NCI-H2081 (cell line): ENCODE measurements at regions not wholly inside any gene's neighbourhood (a gene's known extent, or its start where the extent isn't known, plus 50 kb on each side); places are given as distances from the start of the nearest gene placed in this dataset.
"Not testable (repeated sequence)": the region's sequence is repeated elsewhere in the genome, so short reads cannot be mapped to it uniquely, and the experiment has no call there.

ENCODE experiments used
- DNase-seq, 2 experiments: peaks; one replicate each; lab custom pipeline; 2025; lab: John Stamatoyannopoulos, UW

DNA sequence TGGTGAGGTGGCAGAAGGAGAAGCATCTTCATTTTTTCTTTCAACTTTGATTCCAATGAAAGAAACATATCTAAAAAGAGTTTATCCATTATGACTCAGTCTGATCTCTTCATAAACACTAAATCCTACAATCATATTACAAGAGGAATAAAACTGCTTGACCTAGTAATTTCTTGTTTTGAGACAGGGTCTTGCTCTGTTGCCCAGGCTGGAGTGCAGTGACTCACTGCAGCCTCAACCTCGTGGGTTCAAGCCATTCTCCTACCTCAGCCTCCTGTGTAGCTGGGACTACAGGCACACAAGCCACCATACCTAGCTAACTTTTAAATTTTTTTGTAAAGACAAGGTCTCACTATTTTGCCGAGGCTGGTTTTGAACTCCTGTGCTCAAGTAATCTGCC lies 147.2 kb downstream of the NDUFA12 start:
- no peak for DNase-seq

DNA sequence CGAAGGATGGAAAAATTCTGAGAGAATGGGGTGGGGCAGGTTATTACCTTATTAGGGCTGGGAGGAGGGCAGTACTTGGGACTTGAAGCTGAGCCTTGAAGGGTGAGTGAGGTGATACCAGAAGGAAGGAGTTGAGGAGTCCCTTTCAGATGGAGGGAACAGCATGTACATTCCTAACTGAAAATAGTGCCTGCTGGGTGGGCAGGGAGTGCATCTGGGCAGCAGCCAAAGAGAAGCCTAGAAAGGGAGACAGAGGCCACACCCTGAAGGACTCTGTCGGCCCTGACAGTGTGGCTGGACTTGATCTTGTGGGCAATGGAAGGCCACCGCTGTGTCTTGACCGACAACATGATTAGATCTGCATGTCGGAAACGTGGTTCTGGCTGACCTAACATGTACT lies 147.6 kb downstream of the NDUFA12 start:
- no peak for DNase-seq

DNA sequence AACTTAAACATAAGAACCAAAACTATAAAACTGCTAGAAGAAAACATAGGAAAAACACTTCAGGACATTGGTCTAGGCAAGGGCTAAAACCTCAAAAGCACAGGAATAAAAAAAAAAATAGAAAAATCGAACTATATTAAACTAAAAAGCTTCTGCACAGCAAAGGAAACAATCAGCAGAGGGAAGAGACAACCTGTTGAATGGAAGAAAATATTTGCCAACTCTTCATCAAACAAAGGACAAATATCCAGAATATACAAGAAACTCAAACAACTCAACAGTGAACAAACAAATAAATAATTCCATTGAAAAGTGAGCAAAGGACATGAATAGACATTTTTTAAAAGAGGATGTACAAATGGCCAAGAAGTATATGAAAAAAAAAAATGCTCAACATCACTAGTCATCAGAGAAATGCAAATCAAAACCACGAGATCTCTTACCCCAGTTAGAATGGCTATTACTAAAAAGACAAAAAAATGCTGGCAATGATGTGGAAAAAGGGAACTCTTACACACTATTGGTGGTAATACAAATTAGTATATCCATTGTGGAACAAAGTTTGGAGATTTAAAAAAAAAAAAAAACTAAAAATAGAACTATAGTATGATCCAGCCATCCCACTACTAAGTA lies 152.0 kb downstream of the NDUFA12 start:
- DNase-seq = no peak

DNA sequence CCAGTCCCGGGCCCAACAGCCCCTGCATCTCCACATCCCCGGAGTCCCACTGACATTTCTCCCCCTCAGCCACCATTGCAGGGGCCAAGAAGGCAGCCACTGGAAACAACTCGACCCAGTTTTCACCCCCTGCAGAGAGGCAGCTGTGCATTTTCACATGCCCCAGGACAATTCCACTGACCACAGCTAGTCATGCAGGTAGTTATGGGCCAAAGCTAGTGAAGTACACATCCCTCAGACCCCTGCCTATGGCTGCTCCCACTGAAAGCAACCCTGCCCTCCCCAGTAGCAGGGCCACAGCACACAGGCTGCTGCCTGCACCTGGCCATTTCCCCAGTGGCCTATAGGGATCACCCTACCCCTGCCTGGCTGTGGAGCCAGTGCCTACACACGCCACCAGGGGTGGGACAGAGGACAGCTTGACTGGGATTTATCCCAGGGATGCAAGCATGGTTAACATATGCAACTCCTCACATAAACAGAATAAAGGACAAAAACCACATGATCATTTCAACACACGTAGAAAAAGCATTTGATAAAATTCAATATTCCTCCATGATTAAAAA lies 154.0 kb downstream of the NDUFA12 start:
- DNase-seq = no peak

DNA sequence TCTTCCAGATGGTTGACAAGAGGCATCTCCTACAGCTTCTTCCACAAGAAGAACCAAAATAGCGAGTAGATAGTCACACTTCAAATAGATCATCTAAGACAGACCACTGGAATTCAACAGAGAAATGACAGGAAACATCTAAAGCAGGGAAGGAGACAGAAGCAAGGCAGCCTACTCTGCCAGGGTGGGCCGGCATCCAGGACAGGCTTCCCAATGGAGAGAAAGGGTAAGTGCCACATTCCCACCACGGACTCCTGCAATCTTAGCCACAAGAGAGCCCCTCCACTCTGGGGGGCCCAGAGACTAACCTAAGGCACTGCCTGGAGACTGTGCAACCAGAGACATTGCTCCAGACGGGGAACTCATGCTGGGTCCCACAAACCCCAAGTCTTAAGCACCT lies 154.5 kb downstream of the NDUFA12 start:
- DNase-seq = no peak

DNA sequence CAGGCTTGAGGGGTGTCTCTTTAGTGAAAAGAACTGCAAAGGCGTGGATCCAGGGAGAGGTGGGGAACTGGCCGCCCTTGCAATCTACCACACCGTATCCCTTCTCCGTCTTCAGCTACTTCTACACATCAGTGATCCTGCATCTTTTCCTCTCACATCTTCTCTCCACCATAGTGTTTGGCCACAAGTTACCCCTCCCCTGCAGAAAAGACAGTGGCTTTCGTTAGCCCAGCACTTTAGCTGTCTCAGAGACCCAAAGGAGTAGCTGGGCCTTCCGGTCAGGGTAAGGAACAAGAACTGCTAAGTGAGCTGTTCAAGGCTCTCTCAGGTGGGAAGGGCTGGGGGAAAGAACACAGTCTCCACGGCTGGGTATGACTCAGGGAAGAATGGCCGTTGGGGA lies 158.4 kb downstream of the NDUFA12 start:
- DNase-seq = no peak

DNA sequence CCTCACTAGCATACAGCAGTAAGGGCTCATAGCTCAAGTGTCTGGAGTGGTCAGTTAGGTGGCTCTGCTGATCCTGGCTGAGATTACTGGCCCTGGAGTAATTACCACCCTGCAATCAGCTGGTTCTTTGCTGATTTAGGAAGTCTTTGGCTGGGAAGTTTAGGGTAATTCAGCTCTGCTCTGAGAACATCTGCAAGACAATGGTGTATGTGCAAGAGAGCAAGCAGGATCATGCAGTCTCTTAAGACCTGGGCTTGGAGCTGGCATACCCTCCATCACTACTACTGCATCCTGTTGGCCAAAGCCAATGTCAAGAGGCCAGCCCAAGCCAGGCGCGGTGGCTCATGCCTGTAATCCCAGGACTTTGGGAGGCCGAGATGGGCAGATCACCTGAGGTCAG lies 159.0 kb downstream of the NDUFA12 start:
- no peak for DNase-seq

DNA sequence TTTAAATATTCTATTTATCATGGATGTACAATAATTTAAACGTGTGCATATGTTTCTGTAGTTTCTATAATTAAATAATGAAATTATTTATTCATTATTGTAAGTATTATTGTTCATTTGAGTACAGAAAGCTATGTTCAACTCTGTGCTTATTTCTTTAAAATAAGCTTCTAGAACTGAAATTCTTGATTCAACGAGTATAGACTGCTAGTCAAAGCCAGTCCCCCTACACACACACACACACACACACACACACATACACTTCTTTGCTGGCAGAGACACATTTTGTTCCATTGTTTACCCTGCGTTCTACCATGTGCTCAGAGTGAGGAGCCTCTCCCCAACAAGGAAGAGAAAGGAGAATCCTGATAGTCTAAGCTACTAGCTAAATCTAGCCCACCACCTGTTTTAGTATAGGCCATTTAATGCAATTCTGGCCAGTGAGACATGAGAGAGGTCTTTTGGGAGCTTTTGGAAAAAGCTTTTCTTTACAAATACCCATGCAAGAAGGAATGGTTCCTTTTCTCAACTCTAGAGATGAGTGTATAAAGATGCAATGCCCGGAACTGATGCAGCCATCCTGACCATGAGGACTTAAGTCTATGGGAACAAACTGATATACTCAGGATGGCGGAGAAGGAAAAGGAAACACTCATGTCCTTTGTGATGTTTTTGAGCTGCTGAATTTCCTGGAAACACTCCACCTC lies 161.4 kb downstream of the NDUFA12 start:
- no peak for DNase-seq

DNA sequence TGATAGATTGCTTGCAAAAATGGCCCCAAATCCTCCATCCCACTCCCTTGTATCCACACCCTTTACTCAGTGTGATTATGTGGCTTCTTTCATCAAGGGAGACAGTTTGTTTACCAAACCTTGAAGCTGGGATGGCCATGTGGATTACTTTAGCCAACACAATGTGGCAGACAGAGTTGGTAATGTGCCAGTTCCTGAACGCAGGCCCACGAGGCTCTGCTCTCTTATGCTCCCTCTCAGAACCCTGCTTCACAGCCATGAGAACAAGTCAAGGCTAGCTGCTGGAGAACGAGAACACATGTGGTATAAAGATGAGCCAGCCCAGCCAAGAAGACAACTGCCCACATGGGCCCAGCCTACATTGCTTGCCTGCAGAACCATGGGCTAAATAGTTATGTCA lies 162.3 kb downstream of the NDUFA12 start:
- DNase-seq = no peak

DNA sequence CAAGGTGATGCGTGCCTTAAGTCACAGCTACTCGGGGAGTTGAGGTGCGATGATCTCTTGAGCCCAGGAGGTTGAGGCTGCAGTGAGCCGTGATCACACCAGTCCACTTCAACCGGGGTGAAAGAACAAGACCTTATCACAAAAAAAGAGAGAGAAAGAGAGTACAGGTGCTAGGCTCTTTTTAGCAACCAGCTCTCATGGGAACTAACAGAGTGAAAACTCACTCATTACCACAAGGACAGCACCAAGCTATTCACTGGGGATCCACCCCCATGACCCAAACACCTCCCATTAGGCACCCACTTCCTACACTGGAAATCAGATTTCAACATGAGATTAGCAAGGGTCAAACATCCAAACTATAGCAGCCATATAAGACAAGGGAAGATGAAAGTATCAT lies 164.2 kb downstream of the NDUFA12 start:
- no peak for DNase-seq

DNA sequence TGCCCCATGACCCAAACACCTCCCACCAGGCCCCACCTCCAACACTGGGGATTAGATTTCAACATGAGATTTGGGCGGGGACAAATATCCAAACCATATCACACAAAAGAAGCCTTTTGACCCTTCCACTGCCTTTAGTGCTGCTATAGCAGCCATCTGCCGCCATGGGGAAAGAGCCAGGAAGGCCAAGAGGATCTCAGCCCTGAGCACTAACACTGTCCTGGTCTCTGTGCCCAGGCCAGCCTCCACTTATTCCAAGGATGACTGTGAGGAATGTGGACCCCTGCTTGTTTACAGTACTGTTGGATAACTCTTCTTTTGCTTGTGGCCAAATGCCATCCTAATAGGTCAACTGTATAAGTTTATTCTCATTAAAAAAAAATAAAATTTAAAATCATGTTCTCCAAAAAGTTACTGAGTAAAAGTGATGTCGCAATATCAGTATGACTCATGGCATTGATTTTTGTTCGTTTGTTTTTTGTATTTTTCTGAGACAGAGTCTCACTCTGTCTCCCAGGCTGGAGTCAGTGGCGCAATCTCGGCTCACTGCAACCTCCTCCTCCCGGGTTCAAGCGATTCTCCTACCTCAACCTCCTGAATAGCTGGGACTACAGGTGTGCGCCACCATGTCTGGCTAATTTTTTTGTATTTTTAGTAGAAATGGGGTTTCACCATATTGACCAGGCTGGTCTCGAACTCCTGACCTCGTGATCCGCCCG lies 166.4 kb downstream of the NDUFA12 start:
- DNase-seq = not testable (repeated sequence)

DNA sequence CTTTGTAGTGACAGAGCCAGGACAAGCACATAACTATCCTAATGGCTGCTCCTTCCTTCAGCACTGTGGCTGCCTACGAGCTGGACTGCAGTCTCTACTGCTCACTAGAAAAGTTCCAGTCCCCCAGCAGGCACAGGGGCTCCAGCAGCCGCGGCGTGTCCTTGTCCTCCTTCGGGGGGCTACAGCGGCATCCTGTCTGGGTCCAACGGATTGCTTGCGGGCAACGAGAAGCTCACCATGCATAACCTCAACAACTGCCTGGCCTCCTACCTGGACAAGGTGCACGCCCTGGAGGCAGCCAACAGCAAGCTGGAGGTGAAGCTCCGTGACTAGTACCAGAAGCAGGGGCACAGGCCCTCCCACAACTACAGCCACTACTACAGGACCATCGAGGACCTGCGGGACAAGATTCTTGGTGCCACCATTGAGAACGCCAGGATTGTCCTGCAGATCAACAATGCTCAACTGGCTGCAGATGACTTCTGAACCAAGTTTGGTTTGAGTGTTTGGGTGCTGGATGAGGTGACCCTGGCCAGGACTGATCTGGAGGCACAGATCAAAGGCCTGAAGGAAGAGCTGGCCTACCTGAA lies 169.4 kb downstream of the NDUFA12 start:
- DNase-seq = no peak

DNA sequence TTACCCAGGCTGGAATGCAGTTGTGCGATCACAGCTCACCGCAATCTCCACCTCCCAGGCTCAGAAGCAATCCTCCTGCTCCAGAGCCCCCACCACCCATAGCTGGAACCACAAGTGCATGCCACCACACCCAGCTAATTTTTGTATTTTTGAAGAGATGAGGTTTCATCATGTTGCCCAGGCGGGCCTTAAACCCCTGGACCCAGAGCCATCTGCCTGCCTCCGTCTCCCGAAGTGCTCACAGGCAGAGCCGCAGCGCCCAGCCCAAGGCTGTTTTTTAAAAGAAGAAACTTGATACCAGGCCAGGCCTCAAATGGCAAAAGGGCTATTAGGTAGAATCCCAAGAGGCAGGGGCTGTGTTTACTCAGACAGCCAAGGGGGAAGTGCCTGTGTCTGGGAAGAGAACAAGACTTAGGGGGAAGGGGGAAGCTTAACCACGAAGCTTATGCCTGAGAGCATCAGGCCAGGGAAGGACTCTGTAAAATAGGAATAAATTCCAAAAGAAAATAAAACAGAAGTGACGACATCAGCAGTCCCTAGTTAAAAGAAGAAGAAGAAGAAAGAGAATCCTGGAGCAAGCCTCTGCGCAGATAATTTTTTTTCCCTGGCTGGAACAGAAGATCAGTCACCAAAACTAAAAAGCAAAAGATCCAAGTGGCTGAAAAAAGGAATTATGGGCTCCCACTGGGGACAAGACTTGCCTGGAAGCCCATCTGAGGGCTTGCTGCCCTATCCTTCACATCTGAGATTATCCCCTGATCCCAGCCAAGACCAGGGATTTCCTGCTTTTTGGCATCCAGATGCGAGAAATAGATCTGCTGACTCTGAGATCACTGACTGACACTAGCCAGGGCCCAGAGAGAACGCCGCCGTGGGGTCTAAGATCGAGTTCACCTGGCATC lies 170.5 kb downstream of the NDUFA12 start:
- DNase-seq = no peak

DNA sequence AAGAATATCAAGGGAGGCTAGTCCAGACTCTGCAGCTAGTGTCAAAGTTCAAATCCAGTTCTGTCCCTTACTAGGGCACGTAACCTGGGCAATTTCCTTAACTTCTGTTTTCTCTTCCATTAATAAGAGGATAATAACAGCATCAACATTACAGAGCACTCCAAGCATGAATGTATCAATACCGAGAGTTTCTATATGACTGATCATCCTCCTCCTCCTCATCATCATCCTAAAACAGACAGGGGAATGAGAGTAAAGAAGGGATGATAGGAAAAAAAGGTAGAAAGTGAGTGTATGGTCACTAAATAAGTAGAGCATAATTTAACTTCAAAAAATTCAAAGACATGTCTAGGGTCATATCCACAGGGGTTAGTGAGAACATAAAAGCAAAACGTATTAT lies 171.4 kb downstream of the NDUFA12 start:
- DNase-seq = no peak

DNA sequence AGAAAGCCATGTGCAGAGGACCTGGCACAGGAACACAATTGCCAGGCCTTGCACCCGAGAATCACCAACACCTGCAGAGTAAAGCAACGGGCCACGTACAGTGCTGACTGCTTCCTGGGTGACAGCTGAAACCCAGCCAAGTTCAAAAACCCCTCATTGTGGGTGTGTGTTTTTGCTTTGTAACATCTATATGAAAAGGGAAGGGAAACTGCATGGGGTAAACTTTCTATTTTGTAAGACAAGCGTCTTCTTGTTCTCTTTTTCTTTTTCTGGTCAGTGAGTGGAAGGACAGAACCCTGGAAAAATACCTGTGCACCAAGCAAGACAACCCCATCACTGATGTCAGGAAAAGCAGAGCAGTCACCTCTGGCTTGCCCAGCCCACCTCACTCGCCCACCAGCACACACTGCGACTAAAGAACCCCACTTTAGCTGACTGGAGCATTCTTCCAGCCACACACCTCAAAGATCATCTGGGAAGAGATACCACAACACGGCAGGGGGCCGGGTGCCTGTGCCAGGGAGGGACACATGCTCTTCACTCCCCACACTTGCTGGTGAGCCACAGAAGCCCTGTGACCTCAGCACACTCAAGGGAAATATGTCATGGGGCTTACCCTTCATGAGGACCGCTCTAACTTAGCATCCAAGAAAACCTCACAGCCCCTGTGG lies 172.3 kb downstream of the NDUFA12 start:
- peak; percentile 5 to 55 for DNase-seq

DNA sequence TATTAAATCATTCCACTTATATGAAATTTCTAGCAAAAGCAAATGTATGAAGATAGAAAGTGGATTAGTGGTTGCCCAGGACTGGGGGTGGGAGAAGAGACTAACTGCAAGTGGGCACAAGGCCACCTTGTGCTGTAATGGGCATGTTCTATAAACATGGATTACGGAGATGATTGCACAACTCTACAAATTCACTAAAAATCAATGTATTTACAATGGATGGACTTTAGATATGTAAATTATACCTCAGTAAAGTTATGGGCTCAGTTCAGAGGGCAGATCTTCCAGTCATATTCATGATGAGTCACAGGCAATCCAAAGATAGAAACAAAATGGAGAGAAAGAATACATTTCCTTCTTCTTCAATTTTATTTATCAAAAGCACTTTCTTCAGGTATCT lies 173.9 kb downstream of the NDUFA12 start:
- DNase-seq = no peak

DNA sequence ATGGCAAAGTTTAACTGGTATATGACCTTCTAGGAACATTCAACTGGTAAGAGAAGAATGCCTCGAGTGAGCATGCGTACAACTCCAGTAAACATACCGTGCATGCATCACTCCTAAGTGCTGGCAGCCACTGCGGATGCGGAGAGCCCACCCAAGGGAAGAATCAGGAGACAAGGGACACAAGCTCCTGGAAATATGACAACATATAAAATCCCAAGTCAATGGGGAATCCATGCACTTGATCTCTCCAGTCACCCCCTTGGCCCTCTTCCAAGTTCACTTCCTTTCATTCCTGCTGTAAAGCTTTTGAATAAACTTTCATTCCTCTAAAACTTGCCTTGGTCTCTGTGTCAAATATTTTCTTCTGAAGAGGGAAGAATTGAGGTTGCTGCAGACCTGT lies 168.7 kb upstream of the TMCC3 start:
- DNase-seq = no peak

DNA sequence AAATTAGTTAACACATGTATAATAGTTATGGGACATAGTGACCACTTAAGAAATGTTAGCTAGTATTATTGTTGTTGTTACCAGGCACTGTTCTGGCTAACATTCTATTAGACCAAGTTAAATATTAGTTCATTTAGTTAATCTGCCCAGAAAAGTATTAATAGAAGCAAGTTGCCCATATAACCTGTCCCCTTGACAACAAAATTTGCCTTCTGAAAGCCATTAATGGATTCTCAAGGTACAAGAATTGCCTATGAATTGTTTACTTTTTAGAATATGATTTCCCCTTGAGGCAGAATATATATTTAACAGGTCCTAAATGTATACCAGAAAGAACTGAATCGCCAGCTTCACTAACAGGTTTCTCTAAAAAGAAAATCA lies 167.3 kb upstream of the TMCC3 start:
- no peak for DNase-seq

DNA sequence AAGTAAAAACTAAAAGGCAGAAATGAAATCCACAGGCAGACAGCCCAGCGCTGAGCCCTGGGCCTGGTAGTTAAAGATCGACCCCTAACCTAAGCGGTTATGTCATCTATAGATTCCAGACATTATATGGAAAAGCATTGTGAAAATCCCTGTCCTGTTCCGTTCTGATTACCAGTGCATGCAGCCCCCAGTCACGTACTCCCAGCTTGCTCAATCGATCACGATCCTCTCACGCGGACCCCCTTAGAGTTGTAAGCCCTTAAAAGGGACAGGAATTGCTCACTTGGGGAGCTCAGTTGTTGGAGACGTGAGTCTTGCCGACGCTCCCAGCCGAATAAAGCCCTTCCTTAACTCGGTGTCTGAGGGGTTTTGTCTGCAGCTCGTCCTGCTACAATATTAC lies 166.8 kb upstream of the TMCC3 start:
- DNase-seq = not testable (repeated sequence)

DNA sequence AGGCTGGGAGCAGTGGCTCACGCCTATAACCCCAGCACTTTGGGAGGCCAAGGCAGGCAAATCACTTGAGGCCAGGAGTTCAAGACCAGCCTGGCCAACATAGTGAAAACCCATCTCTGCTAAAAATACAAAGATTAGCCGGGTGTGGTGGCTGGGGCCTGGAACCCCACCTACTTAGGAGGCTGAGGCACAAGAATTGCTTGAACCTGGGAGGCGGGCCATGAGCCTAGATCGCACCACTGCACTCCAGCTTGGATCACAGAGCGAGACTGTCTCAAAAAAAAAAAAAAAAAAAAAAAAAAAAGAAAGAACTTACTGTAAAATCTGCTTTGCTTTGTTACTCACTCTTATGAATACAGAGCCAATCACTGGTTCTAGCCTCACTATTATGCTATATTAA lies 166.4 kb upstream of the TMCC3 start:
- DNase-seq = not testable (repeated sequence)

DNA sequence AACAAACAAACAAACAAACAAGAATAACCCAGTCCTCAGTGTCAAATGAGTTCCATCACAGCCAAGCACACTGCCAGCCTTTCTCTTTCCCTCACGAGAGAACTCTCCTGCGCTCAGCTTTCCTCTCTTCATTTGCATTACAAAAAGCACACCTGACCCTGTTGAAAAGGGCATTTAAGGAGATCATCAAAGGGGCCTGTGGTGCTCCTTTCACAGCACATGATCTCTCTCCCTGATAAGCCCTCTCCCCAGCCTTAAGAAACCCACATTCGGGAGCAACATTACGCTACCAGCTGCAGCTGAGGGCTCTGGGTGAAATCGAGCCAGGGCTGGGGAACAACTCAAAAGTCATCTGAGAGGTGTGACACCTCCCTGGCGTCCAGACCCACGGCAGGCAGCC lies 165.6 kb upstream of the TMCC3 start:
- no peak for DNase-seq
